ENCODE measurements at regions not wholly inside any gene's neighbourhood (a gene's known extent, or its start where the extent isn't known, plus 50 kb on each side); places are given as distances from the start of the nearest gene placed in this dataset.
"Not testable (repeated sequence)": the region's sequence is repeated elsewhere in the genome, so short reads cannot be mapped to it uniquely, and the experiment has no call there.

DNA sequence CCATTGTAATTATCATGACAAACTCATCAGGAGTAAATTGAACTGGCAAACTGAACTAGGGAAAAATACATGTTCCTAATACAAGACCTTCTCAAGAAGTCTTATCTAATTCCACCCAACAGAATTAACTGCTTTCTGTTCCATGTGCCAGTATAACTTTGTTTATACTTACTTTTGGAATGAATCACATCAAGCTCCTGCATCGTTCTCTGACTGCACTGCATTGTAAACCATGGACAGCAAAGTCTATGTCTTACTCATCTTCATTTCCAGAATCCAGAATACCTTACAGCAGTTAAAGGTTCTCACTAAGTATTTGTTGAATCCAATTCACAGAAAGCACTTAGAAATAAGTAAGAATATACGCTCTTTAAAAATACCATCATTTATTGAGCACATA, 102.8 kb downstream of the PLK2 start:
- no peak for FAIRE-seq

DNA sequence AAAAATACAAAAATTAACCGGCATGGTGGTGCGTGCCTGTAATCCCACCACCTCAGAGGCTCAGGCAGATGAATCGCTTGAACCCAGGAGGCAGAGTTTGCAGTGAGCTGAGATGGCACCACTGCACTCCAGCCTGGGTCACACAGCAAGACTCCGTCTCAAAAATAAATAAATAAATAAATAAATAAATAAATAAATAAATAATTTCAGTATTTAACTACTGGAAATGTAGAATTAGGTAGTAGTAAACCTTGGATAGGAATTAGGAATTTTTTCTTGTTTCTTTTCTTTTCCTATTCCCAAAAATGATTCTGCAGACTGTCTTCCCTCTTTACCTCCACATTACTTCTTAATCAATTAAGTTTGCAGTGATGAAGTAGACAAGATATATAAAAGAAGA, 103.2 kb downstream of the PLK2 start:
- no peak for FAIRE-seq

DNA sequence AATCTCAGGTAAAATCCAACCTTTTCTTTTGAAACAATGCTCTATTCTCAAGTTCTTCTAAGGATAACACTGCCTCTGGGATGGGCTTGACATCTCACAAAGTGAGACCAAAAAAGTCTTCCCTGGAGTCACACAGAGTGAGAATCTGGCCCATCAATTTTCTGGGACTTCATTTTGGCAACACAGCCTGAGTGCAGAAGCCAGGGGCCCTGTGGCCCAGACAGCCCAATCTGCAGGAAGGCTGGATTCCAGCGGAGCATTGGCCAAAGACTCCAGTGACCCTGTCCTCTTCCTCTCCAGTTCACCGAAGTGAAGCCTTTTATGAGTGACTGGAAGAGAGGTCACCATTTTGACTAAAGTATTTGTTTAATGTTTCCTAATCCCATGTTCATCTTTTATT, 105.1 kb downstream of the PLK2 start:
- FAIRE-seq = no peak

DNA sequence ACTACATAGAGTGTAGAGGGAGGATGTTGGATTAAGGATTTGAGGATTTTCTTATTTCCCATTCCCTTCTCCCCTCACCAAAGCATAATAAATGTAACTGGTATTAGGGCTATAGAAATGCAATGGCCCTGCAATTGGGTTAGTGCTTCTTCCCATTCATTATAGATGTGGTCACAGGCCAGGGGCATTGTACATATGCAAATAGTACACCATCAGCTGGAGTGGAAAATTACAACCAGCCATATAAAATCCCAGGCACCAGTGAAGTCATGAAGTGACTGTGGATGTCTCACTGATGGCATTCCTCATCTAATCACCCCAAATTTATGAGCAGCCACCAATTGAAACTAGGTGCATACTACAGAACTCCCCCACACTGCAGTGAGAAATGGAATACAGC, 105.9 kb downstream of the PLK2 start:
- no peak for FAIRE-seq

DNA sequence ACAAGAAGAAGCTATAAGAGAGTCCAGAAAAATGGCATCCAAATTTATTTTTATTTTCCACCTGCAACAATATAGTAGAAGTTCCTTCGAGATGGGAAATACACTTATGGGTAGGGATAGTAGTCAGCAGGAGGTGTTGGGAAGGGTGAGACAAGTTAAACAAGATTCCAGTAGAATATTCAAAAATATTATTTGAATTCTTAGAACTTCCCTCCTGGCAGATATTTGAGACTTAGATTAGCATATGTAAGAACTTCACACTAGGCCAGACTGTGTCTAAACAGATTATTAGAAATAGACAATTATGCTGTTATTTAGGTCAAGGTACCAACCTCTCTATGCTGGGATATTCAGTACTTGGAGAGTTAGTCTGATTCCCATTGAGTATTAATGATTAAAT, 108.7 kb downstream of the PLK2 start:
- no peak for FAIRE-seq

DNA sequence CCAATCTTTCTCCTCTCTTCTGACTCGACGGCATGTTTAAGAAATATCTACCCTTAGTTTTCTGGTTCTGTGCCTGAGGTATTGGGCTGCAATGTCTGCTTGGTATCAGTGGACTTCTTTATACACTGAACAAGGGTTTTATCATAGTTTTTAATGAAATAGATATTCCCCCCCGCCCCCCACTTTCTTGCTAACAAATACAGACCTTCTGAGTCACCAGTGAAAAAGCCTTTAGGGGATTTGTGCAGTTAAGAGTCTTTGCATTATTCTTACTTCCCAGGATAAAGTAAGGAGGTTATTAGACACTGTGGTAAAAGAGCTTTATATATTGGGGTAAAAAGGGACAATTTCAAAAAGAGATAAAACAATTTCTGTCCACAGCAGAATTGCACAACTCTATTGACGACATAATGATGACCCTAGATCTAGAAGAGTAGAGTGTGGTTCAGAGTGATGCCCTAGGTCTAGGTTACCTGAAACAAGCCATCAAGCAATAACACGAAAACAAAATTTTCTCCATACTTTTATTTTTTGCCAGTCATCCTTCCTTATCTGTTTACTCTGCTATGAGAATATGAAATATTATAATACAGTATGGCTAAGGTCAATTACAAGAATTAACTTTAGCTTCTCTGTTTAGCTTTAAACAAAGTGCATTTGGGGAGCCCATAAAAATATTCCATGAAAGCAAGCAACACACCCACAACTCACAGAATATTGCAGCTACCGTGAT, 110.7 kb downstream of the PLK2 start:
- FAIRE-seq = no peak

DNA sequence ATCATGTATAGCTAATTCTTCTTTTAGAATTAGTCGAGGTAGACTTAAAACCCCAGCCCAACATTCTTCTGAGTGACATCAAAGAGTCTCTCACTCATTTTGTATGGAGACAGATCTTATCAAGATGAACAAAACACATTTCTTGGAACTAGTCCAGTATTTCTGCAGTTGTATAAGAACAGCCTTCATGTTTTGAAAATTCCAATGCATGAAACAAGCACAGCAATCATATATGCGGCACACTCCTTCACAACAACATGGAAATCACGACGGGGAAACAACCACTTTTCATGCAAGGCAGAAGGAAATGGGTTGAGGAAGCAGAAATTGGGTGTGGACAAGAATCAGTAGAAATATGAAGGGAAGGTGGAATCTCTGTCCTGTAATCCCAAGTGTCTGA, 113.8 kb downstream of the PLK2 start:
- no peak for FAIRE-seq

DNA sequence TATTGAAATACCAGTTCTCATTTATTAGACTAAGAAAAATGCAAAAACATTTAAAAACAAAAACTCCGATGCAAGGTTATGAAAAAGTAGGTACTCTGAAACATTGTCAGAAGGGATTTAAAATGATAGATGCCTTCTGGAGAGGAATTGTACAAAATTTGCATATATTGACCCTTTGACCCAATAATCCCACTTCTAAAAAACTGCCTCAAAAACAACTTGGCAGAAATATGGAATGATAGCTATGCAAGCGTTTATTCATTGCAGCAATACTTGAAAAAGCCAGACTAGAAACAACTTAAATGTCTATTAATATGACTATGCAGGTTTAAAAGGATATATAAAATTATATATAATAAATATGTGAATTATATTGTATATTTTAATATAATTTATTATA, 118.4 kb downstream of the PLK2 start:
- FAIRE-seq = no peak

DNA sequence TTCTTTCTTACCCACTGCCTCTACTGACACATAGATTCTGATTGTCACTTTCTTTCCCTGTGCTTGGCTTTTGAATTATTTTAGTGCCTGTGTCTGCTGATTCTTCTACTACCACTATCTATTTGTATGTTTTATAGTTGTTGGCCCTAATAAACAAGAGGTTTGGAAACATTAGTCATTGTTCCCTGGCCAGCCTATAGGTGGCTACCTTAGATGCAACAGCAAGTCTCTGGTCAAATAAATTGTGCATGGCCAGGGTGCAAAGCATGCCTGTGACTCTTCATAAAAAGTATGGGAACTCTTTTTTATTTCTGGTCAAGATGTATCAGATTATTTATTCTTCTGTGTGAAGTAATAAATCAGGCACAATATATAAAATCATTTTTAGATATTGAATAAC, 124.4 kb downstream of the PLK2 start:
- FAIRE-seq = no peak

DNA sequence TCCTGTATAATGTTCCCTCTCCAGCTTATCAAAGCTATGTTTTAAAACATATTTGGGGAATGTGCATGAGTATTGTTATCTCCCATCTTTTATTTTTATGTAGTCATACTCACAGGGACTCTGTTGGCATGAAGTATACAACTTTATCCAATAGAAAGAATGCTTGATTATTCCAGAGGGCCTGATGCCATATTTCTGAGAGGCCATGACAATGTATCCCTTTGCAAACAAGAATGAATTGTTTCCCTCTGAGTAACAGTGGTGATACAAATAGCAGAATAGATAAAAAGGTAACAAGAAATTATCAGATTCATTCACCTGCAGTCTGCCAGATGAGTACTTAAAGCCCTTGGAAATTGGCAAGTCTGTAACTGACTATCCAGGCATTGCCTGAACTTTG, 125.9 kb downstream of the PLK2 start:
- no peak for FAIRE-seq

DNA sequence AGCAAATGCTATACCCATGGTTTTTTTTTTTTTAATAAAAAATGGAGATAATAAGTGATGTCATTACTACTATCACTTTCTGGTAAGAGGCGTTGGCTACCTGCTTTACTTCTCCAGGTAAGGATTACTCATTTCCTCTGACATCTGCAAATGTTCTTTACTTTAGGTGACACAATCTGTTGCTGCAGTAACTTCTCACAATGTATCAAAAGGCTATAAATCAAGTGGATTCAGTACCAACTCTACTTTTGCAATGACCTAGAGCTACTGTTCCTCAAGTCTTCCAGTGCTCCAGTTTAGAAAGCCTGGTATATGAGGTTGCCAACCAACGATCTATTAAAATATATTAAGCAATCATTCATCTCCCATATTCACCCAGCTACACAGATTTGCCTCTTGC, 129.1 kb downstream of the PLK2 start:
- no peak for FAIRE-seq

DNA sequence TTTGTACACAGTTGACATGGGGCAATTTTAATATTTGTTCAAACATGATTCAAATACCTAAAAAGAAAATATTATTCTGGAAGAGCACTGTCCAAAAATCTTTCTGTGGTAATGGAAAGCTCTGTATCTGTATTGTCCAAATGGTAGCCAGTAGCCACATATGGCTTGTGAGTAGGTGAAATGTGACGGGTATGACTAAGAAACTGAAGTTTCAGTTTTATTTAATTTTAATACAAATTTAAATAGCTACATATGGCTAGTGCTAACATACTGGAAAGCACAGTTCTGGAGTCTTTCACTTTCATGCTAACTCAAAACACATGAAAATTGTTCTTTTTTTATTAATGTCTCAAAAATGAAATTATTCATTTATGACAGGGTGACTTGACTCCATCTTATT, 132.6 kb downstream of the PLK2 start:
- no peak for FAIRE-seq

DNA sequence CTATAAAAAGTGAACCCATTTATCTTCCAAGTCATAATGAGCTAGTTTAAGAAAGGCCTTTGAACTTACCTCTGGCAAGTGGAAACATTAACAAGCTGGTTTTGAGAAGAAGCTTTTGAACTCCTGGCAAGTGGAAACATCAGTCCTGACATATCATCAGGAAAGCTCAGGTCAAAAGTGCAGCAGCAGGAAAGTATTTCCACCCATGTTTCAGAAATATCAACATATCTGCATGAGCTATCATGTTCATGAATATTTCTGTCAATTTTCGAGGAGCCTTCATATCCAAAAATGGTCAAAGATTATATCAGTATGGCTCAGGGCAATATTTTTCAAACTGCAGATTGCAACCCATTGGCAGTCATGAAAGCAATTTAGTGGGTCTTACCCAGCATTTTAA, 133.9 kb downstream of the PLK2 start:
- FAIRE-seq = no peak

DNA sequence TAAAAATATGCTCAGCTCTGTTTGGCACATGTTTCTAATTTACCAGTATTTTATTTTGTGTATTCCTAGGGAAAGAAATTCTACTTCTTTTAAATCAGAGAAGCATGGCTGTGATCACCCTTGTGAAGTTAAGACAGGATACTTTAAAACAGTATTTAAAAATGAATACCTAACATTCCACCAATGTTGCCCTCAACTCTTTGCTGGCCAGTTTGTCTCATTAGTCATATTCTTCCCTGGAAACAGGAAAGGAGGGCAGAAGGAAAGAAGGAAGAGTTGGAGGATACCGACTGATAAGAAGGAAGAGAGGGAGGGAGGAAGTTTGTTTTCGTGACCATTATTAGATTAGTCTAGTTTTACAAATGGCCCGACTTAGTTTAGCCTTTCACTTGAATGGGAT, 137.4 kb downstream of the PLK2 start:
- FAIRE-seq = no peak

DNA sequence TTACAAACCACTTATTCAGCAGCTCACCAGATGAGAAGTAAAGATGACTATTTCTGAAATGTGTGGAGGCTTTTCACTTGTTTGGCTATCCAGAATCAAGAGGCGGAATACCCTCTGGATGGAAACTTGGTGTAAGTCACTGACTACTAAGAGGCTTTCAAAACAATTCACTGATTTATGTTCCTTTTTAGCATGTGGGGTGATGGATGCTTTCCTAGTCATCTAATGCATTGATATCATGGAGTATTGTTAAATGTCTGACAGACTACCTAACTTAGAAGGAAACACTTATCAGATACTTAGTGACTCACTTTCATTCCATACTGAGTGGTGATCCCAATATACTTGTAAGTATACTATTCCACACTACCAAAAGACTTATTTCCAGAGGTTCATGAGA, 141.4 kb downstream of the PLK2 start:
- FAIRE-seq = no peak

DNA sequence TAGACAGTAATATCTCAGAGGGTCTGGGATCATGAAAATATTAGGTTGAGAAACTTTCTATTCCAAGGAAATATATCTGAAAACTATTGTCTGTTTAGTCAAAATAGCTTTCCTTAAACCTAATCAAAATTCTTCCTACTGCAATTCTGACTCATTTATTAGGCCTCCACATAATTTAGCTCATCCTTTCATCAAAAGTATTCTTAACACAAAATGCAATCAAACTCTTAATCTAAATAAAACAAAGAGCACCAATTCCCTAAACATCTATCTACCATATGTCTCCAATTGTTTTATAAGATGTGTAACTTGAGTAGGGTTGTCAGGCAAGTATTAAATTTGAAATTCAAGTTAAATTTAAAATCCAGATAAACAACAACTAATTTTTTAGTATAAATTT, 142.1 kb downstream of the PLK2 start:
- peak; percentile 30 for FAIRE-seq

DNA sequence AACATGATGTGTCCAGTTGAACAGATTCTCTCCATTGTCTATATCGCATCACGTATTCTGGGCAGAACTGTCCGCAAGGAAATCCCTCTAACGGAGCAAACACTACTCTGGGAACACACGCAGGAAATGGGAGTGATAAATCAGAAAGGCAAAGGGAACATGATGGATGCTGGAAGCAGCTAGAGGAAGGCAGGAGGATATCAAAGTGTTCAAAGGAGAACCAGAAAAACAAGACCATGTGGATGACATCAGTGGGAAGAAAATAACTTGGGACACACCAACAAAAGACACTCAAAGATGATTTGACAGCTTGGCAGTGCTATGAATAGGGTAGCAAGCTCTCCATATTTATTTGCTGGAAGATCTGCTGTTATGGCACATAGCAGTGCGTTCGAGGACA, 142.9 kb downstream of the PLK2 start:
- no peak for FAIRE-seq

DNA sequence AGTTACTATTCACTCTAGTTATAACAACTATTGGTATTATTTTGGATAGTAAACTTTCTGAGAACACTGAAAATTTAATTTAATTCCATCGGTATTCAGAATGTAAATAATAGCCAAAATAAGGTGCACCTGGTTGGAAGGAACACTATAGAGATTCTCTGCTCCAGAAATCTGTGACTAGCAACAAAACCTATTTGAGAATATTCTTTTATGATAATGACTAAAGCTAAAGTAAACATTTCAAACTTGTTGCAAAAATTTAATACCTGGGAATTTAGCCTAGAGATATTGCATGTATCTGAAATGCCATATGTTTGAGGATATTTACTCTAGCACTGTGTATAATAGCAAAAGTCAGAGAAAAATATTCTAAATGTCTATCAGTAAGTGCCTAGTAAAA, 144.1 kb downstream of the PLK2 start:
- FAIRE-seq = no peak

DNA sequence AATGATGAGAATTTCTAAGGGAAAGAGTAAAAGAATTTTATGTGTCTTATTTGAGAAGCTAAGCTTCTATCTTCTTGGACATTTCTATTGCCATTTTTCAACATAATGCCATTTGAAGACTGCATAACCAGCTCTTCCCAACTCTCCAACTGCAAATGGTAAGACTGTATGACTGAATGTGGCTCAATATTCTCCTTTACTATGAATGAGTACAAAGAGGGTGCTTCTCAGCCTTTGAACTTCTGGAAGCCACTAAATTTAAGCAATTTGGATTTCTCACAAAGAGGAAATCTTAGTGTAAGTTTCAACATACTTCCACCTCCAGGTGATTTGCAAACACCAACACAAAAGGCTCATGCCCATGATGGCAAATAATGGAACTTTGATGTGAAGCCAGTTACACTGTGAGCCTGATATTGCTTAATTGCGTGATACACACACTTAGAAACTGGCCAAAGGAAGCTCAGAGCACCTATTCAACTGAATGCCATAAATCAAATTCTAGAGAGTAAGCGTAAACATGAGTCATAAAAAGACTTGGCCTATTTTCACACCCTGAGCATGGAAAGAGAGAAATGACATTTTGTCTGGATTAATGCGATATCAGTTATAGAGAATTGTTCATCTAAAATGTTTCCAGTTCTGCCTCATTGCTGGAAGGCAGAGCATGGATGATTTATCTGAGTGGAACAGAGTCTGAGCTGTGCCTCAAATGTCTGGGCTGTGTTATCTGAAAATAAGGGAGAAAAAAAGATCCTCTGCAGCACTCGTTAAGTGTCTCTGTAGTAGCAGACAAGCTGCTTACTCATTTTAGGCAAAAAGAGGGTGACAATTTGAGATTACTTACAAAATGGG, 145.3 kb downstream of the PLK2 start:
- peak; percentile 97 for FAIRE-seq

DNA sequence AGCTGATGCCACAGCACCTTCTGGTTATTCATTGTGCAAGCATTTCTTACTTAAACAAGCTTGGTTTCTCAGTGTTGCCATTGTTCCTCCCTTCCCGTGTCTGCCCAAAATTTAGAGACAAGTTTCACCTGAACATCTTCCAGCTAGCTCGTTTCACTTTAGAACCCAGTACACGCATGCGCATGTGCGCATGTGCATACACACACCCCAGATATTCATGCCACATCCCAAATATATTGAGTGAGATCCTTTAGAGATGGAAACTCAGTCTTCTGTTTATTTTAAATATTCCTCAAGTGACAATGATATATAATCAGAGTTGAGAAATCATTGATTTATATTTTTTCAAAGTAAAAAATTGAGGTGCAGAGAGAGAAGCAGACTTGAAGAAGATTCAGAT, 147.6 kb downstream of the PLK2 start:
- no peak for FAIRE-seq

DNA sequence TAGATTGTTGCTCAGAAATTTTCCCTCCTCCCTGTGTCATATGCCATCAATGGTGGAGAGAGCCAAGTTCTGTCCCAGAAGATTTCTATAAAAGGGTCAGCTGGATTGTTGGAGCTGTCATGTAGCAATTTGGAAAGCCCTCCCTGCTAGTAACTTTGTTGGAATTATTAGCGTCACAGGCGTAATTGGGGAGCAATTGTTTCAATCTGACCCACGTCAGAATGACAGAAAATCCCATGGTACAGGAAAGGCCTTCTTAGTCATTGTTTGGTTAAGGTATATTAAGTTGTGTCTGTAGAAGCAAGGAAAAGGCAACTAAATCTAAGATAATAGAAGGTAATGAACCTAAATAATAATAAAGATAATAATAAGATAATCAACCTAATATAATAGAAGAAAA, 148.4 kb downstream of the PLK2 start:
- no peak for FAIRE-seq

DNA sequence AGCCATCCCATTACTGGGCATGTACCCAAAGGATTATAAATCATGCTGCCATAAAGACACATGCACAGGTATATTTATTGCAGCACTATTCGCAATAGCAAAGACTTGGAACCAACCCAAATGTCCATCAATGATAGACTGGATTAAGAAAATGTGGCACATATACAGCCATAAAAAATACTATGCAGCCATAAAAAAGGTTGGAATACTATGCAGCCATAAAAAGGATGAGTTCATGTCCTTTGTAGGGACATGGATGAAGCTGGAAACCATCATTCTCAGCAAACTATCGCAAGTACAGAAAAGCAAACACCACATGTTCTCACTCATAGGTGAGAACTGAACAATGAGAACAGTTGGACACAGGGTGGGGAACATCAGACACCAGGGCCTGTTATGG, 151.5 kb downstream of the PLK2 start:
- not testable (repeated sequence) for FAIRE-seq

DNA sequence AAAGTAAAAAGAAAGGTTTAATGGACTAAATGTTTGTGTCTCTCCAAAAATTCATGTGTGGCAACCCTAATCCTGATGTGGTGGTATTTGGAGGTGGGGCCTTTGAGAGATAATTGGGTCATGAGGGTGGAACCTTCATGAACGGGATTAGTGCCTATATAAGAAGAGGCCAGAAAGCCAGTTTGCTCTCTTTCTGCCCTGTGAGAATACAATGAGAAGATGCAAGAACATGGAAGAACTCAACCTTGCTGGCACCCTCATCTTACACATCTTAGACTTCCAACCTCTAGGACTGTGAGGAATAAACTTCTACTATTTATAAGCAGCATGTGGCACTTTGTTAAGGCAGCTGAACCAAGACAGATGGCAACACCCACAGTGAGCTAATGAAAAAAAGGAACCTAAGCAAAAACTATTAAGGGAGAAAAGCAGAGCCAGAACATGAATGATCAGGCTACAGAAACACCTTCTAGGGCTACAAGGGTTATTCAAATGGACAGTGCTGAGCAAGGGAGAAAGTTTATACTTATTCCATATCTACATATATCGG, 159.5 kb downstream of the PLK2 start:
- no peak for FAIRE-seq

DNA sequence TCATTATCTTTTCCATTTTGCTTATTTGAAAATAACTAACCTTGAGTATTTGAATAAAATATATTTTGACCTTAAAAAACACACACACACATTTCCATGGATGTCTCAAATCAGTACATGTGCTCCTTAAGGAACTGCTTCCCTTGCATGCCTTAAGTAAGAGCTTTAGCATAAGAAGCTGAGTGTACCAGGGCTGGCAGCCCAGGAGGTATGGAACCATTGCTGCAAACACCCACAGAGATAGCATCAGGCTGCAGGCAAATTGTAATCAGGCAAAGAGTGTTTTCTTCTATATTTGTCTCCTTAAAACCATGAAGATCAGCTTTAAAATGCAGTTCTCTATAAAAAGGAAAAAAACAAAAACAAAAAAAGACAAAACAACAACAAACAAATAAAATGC, 160.6 kb downstream of the PLK2 start:
- FAIRE-seq = no peak
